GM12878 (cell line): ENCODE measurements at regions not wholly inside any gene's neighbourhood (a gene's known extent, or its start where the extent isn't known, plus 50 kb on each side); places are given as distances from the start of the nearest gene placed in this dataset.
A peak's percentile ranks its signal among the peaks of the same experiment; 100 is the strongest.

Experiments used
- BMI1 ChIP-seq: fragments of 450-650 bp; IDR thresholded peaks from 2 replicates; pipeline ENCODE4 v1.6.1; 2016; ENCODE audit warnings: mild to moderate bottlenecking, moderate library complexity, borderline replicate concordance
- CREB1 ChIP-seq: IDR thresholded peaks from 2 replicates; pipeline ENCODE4 v1.6.1; 2012; ENCODE audit warnings: low read depth, mild to moderate bottlenecking, inconsistent platforms
- ELK1 ChIP-seq: IDR thresholded peaks from 2 replicates; pipeline ENCODE4 v1.6.1; 2012; ENCODE audit warnings: low read depth, low read length, improper control_type of control experiment
- NKRF ChIP-seq: fragments of 450-650 bp; conservative IDR thresholded peaks from 2 replicates; pipeline ENCODE4 v1.6.1; 2017; ENCODE audit warnings: mild to moderate bottlenecking, moderate library complexity
- NRF1 ChIP-seq: conservative IDR thresholded peaks from 2 replicates; pipeline ENCODE4 v1.6.1; 2011; ENCODE audit warnings: mild to moderate bottlenecking, low read depth, low read length, improper control_type of control experiment
- PAX5 ChIP-seq: IDR thresholded peaks from 2 replicates; pipeline ENCODE4 v1.6.1; 2011; ENCODE audit warnings: low read depth, low read length, borderline replicate concordance
- PKNOX1 ChIP-seq: fragments of 450-650 bp; IDR thresholded peaks from 2 replicates; pipeline ENCODE4 v1.6.1; 2016; ENCODE audit warnings: mild to moderate bottlenecking
- POLR2A ChIP-seq: IDR thresholded peaks from 2 replicates; pipeline ENCODE4 v1.6.1; 2011; ENCODE audit warnings: low read depth, mild to moderate bottlenecking, low read length
- SIX5 ChIP-seq: IDR thresholded peaks from 2 replicates; pipeline ENCODE4 v1.6.1; 2011; ENCODE audit warnings: mild to moderate bottlenecking, low read depth, low read length, moderate library complexity; ENCODE audit not compliant: severe bottlenecking
- WRNIP1 ChIP-seq: IDR thresholded peaks from 2 replicates; pipeline ENCODE4 v1.6.1; 2011; ENCODE audit warnings: low read depth, low read length, improper control_type of control experiment, borderline replicate concordance
- ZBTB11 ChIP-seq: fragments of 450-650 bp; formaldehyde crosslinking; IDR thresholded peaks from 2 replicates; pipeline ENCODE4 v1.5.0; 2022; ENCODE audit warnings: mild to moderate bottlenecking, missing genetic modification characterization

- no peak for TF ChIP-seq ZBTB11 (CRISPR knock-in tag)
- peak; percentile 53; the same call in 1 of the 2 replicates for TF ChIP-seq PAX5
- TF ChIP-seq CREB1 = no peak
- TF ChIP-seq PKNOX1 = no peak; the same call in 1 of the 2 replicates
- no peak for TF ChIP-seq NKRF
- TF ChIP-seq ELK1 = no peak
- no peak for TF ChIP-seq BMI1
- TF ChIP-seq WRNIP1 = no peak
- no peak for TF ChIP-seq SIX5
- no peak for TF ChIP-seq POLR2A
- TF ChIP-seq NRF1 = no peak
Measured at GRCh38 chr16:72590151-72590937, 418.4 kb upstream of the PMFBP1 start (continued).
